ENCODE measurements at regions not wholly inside any gene's neighbourhood (a gene's known extent, or its start where the extent isn't known, plus 50 kb on each side); places are given as distances from the start of the nearest gene placed in this dataset.

- Histone ChIP-seq H3K4me1 (ENCODE audit: control insufficient read depth, insufficient read depth, low read length) (no peaks in the 10 kb centered on the region), H3K27ac (ENCODE audit: extremely low read depth, low read depth, low read length) (no peak overlapping the region), H3K9me3 (ENCODE audit: control insufficient read depth, insufficient read depth, low read depth, low read length) (no peaks in the 10 kb centered on the region), H3K36me3 (ENCODE audit: control insufficient read depth in 2 of 2, insufficient read depth in 1 of 2, low read length in 2 of 2) (no peaks in the 10 kb centered on the region), H3K4me3 (ENCODE audit: low read depth, low read length) (no peak overlapping the region)
- ChIA-PET CTCF (interaction anchor here (0.7 kb wide), 1 partner anchor 718 kb away, joined by 3 read pairs; no protein-coding TSS in a partner anchor), POLR2A (no interaction called here)
- TF ChIP-seq ZNF624 (tag by site-specific recombination; IDR thresholded peaks at IDR 0.05), result no peak
These were observed 1382.2 kb downstream of the SLITRK5 start for GRCh38 chr13:89053418-89053817.

GRCh38 chr13:89057274-89057673 lies 1386.1 kb downstream of the SLITRK5 start:
- CTCF ChIA-PET, result no interaction called here
- Histone ChIP-seq H3K36me3 (ENCODE audit: control insufficient read depth in 2 of 2, insufficient read depth in 1 of 2, low read length in 2 of 2) (no peaks in the 10 kb centered on the region), H3K27ac (ENCODE audit: extremely low read depth, low read depth, low read length) (no peak overlapping the region), H3K9me3 (ENCODE audit: control insufficient read depth, insufficient read depth, low read depth, low read length) (no peaks in the 10 kb centered on the region), H3K4me1 (ENCODE audit: control insufficient read depth, insufficient read depth, low read length) (no peaks in the 10 kb centered on the region), H3K4me3 (ENCODE audit: low read depth, low read length) (no peak overlapping the region)
- POLR2A ChIA-PET, result no interaction called here
- no peak for TF ChIP-seq ZNF19 (tag by site-specific recombination; IDR thresholded peaks at IDR 0.05; ENCODE audit: low read depth)
- no peak for TF ChIP-seq ZNF830 (tag by site-specific recombination; IDR thresholded peaks at IDR 0.05; ENCODE audit: low read depth)
- TF ChIP-seq ZNF707 (tag by site-specific recombination; IDR thresholded peaks at IDR 0.05), result no peak
- no peak for TF ChIP-seq ZNF521 (tag by site-specific recombination; IDR thresholded peaks at IDR 0.05)
- TF ChIP-seq PATZ1 (tag by site-specific recombination; IDR thresholded peaks at IDR 0.05), result no peak
- TF ChIP-seq ZFP3 (tag by site-specific recombination; IDR thresholded peaks at IDR 0.05; ENCODE audit: low read depth), result no peak
- TF ChIP-seq MYNN (tag by site-specific recombination; IDR thresholded peaks at IDR 0.05; ENCODE audit: borderline replicate concordance), result no peak
- no peak for TF ChIP-seq PBX3 (CRISPR knock-in tag; IDR thresholded peaks at IDR 0.05)
- TF ChIP-seq ZNF585B (tag by site-specific recombination; IDR thresholded peaks at IDR 0.05), result no peak
- TF ChIP-seq ZNF660 (tag by site-specific recombination; IDR thresholded peaks at IDR 0.05), result no peak
- TF ChIP-seq ZFHX2 (tag by site-specific recombination; conservative IDR thresholded peaks at IDR 0.05), result no peak
- no peak for TF ChIP-seq ZNF558 (tag by site-specific recombination; IDR thresholded peaks at IDR 0.05)
- no peak for TF ChIP-seq ZNF394 (tag by site-specific recombination; IDR thresholded peaks at IDR 0.05; ENCODE audit: borderline replicate concordance)

- ChIA-PET CTCF (no interaction called here), POLR2A (no interaction called here)
- no peaks in the 10 kb centered on the region for H3K4me1 ChIP-seq (ENCODE audit: control insufficient read depth, insufficient read depth, low read length)
- no peak overlapping the region for H3K4me3 ChIP-seq (ENCODE audit: low read depth, low read length)
- no peaks in the 10 kb centered on the region for H3K9me3 ChIP-seq (ENCODE audit: control insufficient read depth, insufficient read depth, low read depth, low read length)
- H3K36me3 ChIP-seq (ENCODE audit: control insufficient read depth in 2 of 2, insufficient read depth in 1 of 2, low read length in 2 of 2), result no peaks in the 10 kb centered on the region
- H3K27ac ChIP-seq (ENCODE audit: extremely low read depth, low read depth, low read length), result no peak overlapping the region
- TF ChIP-seq HOXC10 (CRISPR knock-in tag; IDR thresholded peaks at IDR 0.05) (no peak), ZNF350 (tag by site-specific recombination; IDR thresholded peaks at IDR 0.05) (no peak), KLF1 (tag by site-specific recombination; IDR thresholded peaks at IDR 0.05) (no peak), BCL6B (tag by site-specific recombination; IDR thresholded peaks at IDR 0.05) (no peak), ZNF514 (tag by site-specific recombination; IDR thresholded peaks at IDR 0.05) (no peak), PRDM6 (tag by site-specific recombination; IDR thresholded peaks at IDR 0.05) (no peak), ZBTB10 (tag by site-specific recombination; IDR thresholded peaks at IDR 0.05) (no peak), ZNF132 (tag by site-specific recombination; IDR thresholded peaks at IDR 0.05; ENCODE audit: borderline replicate concordance) (no peak), ZNF140 (tag by site-specific recombination; IDR thresholded peaks at IDR 0.05) (no peak)
These were observed 1386.7 kb downstream of the SLITRK5 start for GRCh38 chr13:89057862-89058261.

Data from HEK293 (cell line).